Fibroblast of skin of right biceps (primary cell): ENCODE measurements at regions not wholly inside any gene's neighbourhood (a gene's known extent, or its start where the extent isn't known, plus 50 kb on each side); places are given as distances from the start of the nearest gene placed in this dataset.

ENCODE experiments used
- DNase-seq: peaks from one replicate; pipeline ENCODE4 v3.0.0-alpha.2; 2013

GRCh38 chr16:56140645-56141044 lies 50.6 kb upstream of the GNAO1 start:
- no peak for DNase-seq

- DNase-seq: no peak
These were observed 54.0 kb upstream of the GNAO1 start for GRCh38 chr16:56137269-56137668.

- DNase-seq: no peak
These were observed 55.0 kb upstream of the GNAO1 start for GRCh38 chr16:56136256-56136655.

- no peak for DNase-seq
These were observed 56.5 kb upstream of the GNAO1 start for GRCh38 chr16:56134790-56135189.

DNA sequence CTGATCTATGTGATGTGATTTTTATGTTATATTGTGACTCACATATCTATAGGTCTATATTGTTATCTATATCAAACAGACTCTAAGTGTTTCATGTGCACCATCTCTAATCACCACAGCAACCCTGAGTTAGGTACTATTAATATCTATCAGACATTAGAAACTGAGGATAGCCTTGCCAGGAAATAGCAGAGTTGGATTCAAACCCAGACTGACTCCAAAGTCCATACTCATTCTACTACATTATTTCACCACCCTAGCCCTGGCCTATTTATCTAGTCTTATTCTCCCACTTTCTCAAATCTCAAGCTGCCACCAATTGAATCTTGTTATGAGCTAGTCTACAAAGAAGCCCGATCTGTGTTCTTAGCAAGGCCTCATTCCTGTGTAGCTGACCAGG lies 65.4 kb upstream of the GNAO1 start:
- no peak for DNase-seq

DNA sequence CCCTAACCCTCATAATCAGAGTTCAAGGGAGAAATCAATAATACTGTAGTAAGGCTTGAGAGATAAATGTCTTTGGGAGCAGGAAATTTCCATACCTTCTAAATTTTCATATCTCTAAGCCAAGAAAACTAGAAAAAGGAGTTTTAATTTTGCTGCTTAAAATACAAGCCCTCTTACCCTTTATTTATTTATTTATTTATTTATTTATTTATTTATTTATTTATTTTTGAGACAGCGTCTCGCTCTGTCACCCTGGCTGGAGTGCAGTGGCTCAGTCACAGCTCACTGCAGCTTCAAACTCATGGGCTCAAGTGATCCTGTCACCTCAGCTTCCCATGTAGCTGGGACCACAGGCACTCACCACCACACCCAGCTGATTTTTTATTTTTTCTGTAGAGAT lies 69.0 kb upstream of the GNAO1 start:
- no peak for DNase-seq

DNA sequence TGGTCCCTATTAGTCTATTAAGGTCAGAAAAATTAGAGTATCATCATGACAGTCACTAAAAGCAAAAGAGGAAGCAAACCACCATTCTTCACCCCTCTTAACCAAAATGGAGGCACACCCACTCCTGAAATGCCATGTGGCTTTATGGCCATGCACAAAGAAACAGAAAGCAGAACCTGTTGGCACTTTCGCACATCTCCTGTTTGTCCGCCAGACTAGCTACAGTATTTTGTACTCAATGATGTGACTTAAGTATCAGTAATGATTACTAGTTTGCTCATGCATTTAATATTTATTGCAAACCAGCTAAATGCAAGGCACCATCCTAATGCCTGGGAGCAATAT lies 70.2 kb upstream of the GNAO1 start:
- DNase-seq: no peak

DNA sequence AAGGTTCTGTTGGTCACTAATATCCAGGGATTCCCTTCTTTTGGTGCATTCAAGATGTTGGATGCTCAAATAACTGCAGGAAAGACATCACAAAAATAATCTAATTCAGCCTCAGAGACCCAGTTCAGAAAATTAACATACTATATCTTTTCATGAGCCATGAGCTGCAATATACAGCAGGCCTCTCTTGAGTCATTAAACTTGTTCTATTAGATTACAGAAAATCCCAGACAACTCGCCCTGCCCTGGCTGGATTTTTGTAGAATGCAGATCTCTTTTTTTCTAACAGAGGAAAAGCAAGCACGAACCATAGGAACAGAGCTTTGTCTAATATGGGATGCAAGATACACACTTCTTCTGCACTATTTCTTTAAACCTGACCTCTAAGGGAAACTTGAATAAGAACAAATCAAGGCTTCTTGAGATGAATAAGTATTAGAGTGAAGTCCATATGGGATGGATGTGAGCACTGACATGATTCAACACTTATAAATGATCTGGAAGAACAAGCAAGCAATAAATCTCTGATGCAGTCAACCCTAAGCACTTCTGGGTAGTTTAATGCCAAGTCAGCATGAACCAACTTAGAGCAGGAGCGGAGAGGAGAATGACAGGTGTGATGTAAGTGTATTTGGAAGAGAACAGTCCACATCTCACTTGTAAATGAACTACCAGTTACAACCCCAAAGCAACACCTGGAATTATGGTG lies 70.7 kb upstream of the GNAO1 start:
- DNase-seq: no peak

DNA sequence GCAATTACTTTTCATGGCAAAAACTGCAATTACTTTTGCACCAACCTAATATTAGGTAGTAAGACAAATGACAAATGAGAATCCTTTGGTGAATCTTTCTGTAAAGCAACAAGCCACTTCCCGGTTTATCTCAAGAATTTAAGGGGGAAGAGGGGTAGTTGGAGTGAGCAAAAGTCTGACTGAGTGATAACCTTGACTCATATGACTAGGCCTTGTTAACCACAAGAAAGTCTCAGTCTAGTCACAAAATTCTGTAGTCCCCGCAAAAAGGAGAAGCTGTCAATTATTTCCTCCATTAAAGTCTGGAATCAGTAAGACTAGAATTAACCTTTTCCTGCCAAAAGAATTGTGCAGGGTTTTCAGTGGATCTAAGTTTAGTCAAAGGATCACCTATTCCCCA lies 72.2 kb upstream of the GNAO1 start:
- no peak for DNase-seq

DNA sequence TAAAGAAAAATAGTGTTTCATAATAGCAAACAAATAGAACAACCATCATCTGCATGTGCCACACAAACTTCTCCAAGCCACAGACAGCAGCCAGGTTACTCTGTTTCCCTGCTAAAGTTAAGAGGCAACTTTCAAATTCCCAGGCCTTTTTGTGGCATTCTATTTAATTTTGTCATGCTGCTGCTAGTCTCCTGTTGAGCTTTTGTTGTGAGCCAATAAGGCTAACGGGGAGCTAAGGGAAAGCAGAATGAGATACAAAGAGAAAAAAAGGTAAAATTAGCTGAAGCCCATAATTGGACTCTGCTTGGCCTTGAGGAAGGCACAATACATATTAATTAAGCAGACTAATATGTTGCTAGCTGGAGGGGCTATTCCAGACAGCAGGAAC lies 74.7 kb upstream of the GNAO1 start:
- no peak for DNase-seq

DNA sequence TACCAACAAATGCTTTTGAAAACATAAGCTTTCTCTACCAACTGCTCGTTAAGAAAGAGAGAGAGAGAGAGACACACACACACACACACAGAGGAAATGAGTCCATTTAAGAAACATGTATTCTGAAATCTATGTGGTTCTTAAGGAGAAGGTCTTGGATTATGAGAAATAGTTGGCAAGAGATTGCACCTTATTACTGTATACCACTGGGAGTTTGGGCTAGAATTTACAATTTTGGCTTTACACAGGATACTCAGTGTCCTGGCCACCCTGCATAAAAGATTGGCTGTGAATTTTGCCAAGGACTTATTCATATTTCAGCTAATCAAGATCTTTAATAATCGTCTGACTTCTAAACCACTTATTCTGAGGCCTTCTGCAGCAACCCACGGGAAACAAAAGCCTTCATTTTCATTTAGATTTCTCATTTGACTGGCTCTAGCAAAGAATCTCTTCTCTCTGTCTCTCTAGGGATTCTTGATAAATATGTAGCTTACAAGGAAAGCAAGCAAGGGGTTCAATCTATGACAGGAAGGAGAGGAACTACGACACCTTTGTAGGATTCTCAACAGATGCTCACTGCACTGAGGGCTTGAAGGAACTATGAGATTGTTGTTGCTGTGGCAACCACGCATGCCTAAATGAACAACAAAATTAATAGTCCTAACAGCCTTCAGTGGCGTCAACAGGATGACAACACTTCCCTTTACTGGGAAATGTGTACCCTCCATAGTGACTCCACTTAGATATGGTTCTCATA lies 75.3 kb upstream of the GNAO1 start:
- no peak for DNase-seq

DNA sequence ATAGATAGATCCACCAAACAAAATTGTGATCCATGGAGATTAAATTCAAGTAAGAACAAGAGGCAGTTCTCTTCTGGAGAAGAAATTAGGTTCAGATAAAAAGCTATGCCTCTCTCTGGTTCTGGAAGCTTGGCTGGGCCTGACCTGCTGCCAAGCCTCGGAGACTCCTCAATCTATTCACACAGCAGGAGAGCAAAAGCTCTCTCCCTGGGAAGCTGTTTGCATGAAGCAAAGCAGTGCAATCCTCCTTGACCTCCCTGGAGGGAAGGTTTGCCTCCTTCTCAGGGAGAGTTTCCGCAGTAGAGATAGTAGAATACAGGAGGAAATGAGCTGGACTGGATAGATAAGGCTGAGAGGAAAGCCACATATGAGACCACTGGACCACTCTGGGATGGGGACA lies 78.1 kb upstream of the GNAO1 start:
- no peak for DNase-seq

DNA sequence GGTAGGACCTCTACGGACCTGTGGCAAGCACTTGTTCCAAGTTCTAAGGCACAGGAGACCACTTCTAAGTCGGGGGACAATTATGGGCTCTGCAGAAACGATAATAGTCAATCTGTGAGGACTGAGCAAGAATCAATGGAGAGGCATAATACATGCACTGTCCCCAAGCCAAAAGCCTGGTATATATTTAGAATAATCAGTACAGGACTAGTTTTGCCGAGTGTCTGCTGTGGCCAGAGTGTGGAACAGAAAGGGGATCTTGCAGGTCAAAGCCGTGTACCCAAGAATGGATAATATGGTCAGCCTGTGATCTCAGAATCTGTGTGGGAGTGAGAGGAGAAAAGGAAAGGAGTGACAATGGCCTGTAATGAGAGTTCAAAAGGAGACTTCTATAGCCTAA lies 80.2 kb upstream of the GNAO1 start:
- no peak for DNase-seq

GRCh38 chr16:56109994-56110393 lies 81.3 kb upstream of the GNAO1 start:
- no peak for DNase-seq

GRCh38 chr16:56109205-56109604 lies 82.1 kb upstream of the GNAO1 start:
- no peak for DNase-seq

DNA sequence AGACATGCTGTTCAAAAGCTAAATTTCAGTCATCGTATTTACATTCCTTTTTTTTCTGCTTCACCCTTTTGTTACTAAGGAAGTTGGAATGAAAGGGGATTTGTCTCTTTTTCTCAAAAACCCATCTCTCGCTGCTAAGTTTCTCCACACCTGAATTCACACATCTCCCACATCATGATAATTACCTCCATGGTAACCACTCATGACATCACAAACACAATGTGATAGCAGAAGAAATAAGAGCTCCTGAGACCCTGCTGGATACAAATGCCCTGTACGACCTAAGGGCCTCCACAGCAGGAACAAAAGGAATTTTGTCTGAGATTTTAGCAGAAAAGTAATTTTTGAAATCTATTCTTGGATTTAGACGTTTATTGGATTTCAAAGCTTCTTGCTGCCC lies 82.6 kb upstream of the GNAO1 start:
- no peak for DNase-seq

GRCh38 chr16:56108056-56108471 lies 83.2 kb upstream of the GNAO1 start:
- no peak for DNase-seq

DNA sequence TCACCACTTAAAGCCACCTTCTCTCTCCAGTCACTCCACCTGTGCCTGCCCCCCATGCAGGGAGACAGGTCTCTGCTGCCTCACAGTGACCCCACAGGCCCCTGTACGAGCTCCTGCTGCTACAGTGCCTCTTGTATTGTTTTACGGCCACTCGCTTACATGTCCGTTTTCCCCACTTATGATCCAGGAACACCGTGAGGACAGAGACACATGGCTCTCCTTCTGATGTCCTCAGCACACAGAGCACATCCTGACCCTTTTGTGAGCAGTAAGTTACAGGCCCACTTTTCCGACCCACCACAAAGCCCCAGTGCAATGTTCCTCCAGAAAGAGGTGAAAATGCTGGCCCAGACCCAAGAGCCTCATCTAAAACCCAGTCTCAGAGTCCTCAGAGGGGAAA lies 84.8 kb upstream of the GNAO1 start:
- DNase-seq: no peak

DNA sequence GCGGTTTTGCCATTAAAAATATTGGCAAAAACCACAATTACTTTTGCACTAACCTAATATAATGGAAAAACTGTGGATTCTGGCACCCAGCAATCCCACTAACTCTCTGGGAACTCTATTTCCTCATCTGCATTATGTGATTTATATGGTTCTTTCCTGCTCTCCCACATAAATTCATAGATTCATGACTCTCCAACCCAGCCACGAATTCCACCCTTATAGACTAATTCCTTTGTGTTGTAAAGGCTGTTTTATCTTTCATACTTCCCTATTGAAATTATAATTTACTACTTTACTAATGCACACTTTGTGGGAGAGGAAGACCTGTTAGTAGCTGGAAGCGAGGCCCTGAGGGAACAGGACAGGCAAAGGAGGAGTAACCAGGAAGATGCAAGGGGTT lies 88.4 kb upstream of the GNAO1 start:
- DNase-seq: no peak

DNA sequence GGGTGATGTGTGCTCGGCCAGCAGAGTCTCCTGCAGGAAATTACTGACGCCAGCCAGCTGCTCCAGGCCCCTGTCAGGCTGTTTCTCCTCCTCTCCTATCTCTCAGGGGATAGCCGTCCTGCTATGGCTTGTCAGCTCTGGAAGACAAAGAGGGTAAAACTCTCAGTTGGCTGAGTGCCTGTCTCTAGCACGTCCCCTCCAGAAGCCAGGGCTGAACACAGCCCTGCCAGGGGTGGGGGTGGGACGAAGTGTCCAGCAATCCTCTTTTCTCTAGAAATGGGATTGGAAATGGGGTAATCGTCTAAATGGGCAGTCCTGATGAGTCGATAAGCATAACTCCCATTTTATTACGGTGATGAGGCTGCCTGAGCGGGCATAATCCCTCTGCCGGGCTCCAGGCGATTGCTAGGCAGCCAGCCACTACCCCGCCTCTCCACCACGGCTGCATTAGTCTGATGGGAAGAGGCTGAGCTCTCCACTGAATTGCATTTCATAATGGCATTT lies 89.1 kb upstream of the GNAO1 start:
- DNase-seq: no peak

DNA sequence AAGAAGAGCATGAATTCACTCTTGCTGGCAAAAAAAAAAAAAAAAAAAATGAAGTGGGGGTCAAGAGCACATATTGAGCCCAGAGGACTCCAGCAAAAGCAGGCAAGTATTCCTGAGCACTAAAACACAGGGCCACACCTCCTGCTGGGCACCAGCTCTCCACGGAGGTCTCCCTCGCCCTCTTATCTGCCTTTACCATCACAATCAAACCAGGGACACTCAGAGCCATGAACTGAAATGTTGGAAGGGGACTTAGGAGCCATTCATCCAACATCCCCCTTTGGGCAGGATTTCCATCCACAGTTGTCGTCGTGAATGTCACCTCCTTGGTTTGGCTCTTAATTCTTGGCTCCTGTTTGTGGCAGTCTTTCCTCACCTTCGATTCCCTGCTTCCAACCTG lies 89.8 kb upstream of the GNAO1 start:
- DNase-seq: no peak

- DNase-seq: no peak
These were observed 94.0 kb upstream of the GNAO1 start for GRCh38 chr16:56097306-56097705.

- DNase-seq: no peak
These were observed 97.1 kb upstream of the GNAO1 start for GRCh38 chr16:56094231-56094630.

DNA sequence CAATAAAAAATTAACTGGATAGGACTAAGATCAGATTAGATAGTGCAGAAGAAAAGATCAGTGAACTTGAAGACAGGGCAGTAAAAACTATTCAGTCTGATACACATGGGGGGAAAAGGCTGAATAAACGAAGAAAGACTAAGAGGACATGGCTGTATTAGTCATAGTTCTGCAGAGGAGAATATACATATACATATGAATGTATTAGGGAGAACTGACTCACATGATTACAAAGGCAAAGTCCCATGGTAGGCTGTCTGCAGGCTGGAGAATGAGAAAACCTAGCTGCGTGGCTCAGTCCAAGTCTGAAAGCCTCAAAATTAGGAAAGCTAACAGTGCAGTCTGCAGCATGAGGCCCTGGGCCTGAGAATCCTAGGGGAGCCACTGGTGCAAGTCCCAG lies 98.2 kb upstream of the GNAO1 start:
- DNase-seq: no peak

- DNase-seq: no peak
These were observed 101.2 kb upstream of the GNAO1 start for GRCh38 chr16:56090076-56090475.
